HepG2 (cell line): ENCODE measurements at regions not wholly inside any gene's neighbourhood (a gene's known extent, or its start where the extent isn't known, plus 50 kb on each side); places are given as distances from the start of the nearest gene placed in this dataset.

Source experiments
- ATAC-seq: fragments of 200-7000 bp; cut with Tn5 transposase; 3 replicates; pipeline ENCODE4 v1.9.1; 2020; ENCODE audit warnings: mild to moderate bottlenecking, moderate library complexity
- BruUV-seq: library from RNA; stranded (reverse); fragments of 400-500 nt; replicated peaks from 2 replicates; lab custom pipeline; 2021; lab: Mats Ljungman, UMichigan
- CTCF ChIA-PET: fragments of 300-600 bp; formaldehyde crosslinking; extraction: SDS; loops from one replicate; lab custom pipeline; 2021; ENCODE audit warnings: low total read pairs, inconsistent platforms, low intra/inter-chr PET ratio; lab: Yijun Ruan, JAX
- POLR2A ChIA-PET: fragments of 350-600 bp; sonication (Branson Sonifier 250); formaldehyde crosslinking; loops from one replicate; lab custom pipeline; 2020; ENCODE audit warnings: antibody characterized with exemption, inconsistent platforms; lab: Yijun Ruan, JAX
- DNase-seq: peaks from one replicate; pipeline ENCODE4 v3.0.0-alpha.2; 2015; ENCODE audit warnings: low spot score
- FAIRE-seq: peaks from 3 replicates; lab custom pipeline; 2011; peaks lifted over from hg19 to GRCh38; lab: Jason Lieb, UNC
- H2AFZ ChIP-seq: one replicate; pipeline ENCODE4 v1.6.1; 2011; ENCODE audit warnings: low read length, inconsistent platforms
- H3K27ac ChIP-seq: fragments of 300-600 bp; 3 replicates; pipeline ENCODE4 v1.8.0; 2011; ENCODE audit warnings: mixed run types, mild to moderate bottlenecking, mixed read lengths, low read length, inconsistent platforms; ENCODE audit not compliant: insufficient read depth; ENCODE audit errors: extremely low read length
- H3K27me3 ChIP-seq, 2 experiments: fragments of 200-600 bp in 1 of 2; 2 replicates in 1 of 2; 3 replicates in 1 of 2; pipeline versions ENCODE4 v1.6.0 to v1.8.0; 2011; ENCODE audit warnings: low read length in 2 of 2, mild to moderate bottlenecking in 2 of 2, moderate library complexity in 2 of 2, inconsistent platforms in 1 of 2; ENCODE audit not compliant: insufficient read depth in 2 of 2, control insufficient read depth in 1 of 2
- H3K36me3 ChIP-seq, 2 experiments: fragments of 200-600 bp in 1 of 2; replicated peaks in 1 of 2; 2 replicates in 1 of 2; 3 replicates in 1 of 2; pipeline versions ENCODE4 v1.5.1 to v1.8.0; 2011; ENCODE audit warnings: low read length in 2 of 2, inconsistent platforms in 1 of 2; ENCODE audit not compliant: insufficient read depth in 2 of 2, control insufficient read depth in 1 of 2
- H3K4me1 ChIP-seq: 2 replicates; pipeline ENCODE4 v1.5.1; 2012; ENCODE audit warnings: low read length, inconsistent platforms; ENCODE audit not compliant: insufficient read depth
- H3K4me2 ChIP-seq: 2 replicates; pipeline ENCODE4 v1.6.0; 2011; ENCODE audit warnings: low read depth, low read length, inconsistent platforms
- H3K4me3 ChIP-seq, 3 experiments: fragments of 200-600 bp in 1 of 3; sonication (generic), shearing (Covaris generic) in 1 of 3; replicated peaks in 1 of 3; 2 replicates each; pipeline ENCODE4 v1.5.1; 2011 to 2016; ENCODE audit warnings: low read length in 3 of 3, inconsistent platforms in 2 of 3, low read depth in 2 of 3, mild to moderate bottlenecking in 2 of 3, control low read depth in 1 of 3, mixed read lengths in 1 of 3; ENCODE audit not compliant: insufficient read depth in 1 of 3
- H3K79me2 ChIP-seq: one replicate; pipeline ENCODE4 v1.6.1; 2011; ENCODE audit warnings: low read length, inconsistent platforms; ENCODE audit not compliant: insufficient read depth
- H3K9ac ChIP-seq: 2 replicates; pipeline ENCODE4 v1.6.0; 2011; ENCODE audit warnings: mild to moderate bottlenecking, low read depth, low read length, inconsistent platforms; ENCODE audit not compliant: insufficient read depth
- H3K9me3 ChIP-seq: 2 replicates; pipeline ENCODE4 v1.5.1; 2012; ENCODE audit warnings: mild to moderate bottlenecking, low read length
- H4K20me1 ChIP-seq: 2 replicates; pipeline ENCODE4 v1.6.0; 2011; ENCODE audit warnings: inconsistent platforms, mild to moderate bottlenecking, low read length, moderate library complexity; ENCODE audit not compliant: insufficient read depth
- BCL6 ChIP-seq: IDR thresholded peaks from 2 replicates; pipeline ENCODE4 v1.6.1; 2016; ENCODE audit warnings: missing genetic modification reagents, missing compliant biosample characterization
- PITX1 ChIP-seq: sonication (generic); formaldehyde crosslinking; IDR thresholded peaks from 2 replicates; pipeline ENCODE4 v1.5.1; 2020; ENCODE audit warnings: mild to moderate bottlenecking, missing genetic modification reagents
- TEAD3 ChIP-seq: optimal IDR thresholded peaks from 2 replicates; pipeline ENCODE3; 2016; ENCODE audit warnings: borderline replicate concordance
- WGBS: methylation state at CpG from one replicate; pipeline ENCODE4 v1.1.6; 2017; ENCODE audit warnings: low lambda C conversion rate; 5-methylcytosine and 5-hydroxymethylcytosine counted together
- in situ Hi-C: cut with HindIII; loops from 2 replicates; pipeline ENCODE4 v1.10.0; 2017; ENCODE audit warnings: low pct_unique_long_range_greater_than_20kb; ENCODE audit not compliant: extremely low pct_ligation_motif_present
- intact Hi-C: fragments of 100-400 bp; cut with micrococcal nuclease; formaldehyde crosslinking; loops from one replicate; pipeline ENCODE4 v1.10.0; 2022; ENCODE audit not compliant: unreplicated experiment
- TF ChIP-seq, protein P1 (sequence below): sonication (generic); formaldehyde crosslinking; IDR thresholded peaks from 2 replicates; pipeline ENCODE4 v1.4.0; 2020; ENCODE audit warnings: missing genetic modification reagents
- TF ChIP-seq, protein P2 (sequence below): sonication (generic); formaldehyde crosslinking; IDR thresholded peaks from 2 replicates; pipeline ENCODE4 v1.5.1; 2020; ENCODE audit warnings: mild to moderate bottlenecking, missing genetic modification reagents, moderate library complexity

DNA sequence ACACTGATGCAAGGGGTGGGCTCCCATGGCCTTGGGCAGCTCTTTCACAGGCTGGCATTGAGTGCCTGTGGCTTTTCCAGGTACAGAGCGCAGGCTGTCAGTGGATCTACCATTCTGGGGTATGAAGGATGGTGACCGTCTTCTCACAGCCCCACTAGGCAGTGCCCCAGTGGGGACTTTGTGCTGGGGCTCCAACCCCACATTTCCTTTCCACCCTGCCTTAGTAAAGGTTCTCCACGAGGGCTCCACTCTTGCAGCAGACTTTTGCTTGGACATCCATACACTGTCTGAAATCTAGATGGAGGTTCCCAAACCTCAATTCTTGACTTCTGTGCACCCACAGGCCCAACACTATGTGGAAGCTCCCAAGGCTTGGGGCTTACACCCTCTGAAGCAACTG, 107.9 kb upstream of the ECI2 start:
- peaks cover 14% of the 10 kb centered on the region for H3K9me3 ChIP-seq
- H3K79me2 ChIP-seq, result no peaks in the 10 kb centered on the region
- H2AFZ ChIP-seq, result no peak overlapping the region
- no peak overlapping the region for H3K4me3 ChIP-seq
- BruUV-seq, result no TSS peak
- no peak overlapping the region for H3K9ac ChIP-seq
- ATAC-seq (no peak), DNase-seq (no peak), FAIRE-seq (no peak)
- TF ChIP-seq, protein P1, sequence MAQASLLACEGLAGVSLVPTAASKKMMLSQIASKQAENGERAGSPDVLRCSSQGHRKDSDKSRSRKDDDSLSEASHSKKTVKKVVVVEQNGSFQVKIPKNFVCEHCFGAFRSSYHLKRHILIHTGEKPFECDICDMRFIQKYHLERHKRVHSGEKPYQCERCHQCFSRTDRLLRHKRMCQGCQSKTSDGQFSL, result no peak
- WGBS, result 23% methylated on average over 3 of the region's 3 CpGs
- no peaks in the 10 kb centered on the region for H4K20me1 ChIP-seq
- H3K4me1 ChIP-seq, result no peaks in the 10 kb centered on the region
- no peak overlapping the region for H3K27ac ChIP-seq
- ChIA-PET POLR2A (no interaction called here), CTCF (no interaction called here)
- no peak overlapping the region for H3K4me2 ChIP-seq
- H3K27me3 ChIP-seq, result no peaks in the 10 kb centered on the region; a peak in 1 of 5 replicates
- in situ Hi-C loops (no loop called here), intact Hi-C loops (no loop called here)
- no peaks in the 10 kb centered on the region for H3K36me3 ChIP-seq

DNA sequence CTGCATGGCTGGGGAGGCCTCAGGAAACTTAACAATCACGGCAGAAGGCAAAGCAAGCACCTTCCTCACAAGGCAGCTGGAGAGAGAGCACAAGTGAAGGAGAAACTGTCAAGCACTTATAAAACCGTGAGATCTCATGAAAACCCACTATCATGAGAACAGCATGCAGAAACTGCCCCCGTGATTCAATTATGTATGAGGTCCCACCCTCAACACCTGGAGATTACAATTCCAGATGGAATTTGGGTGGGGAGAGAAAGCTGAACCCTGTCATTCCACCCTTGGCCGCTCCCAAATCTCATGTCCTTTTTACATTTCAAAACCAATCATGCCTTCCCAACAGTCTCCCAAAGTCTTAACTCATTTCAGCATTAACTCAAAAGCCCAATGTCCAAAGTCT, 107.2 kb upstream of the ECI2 start:
- H3K79me2 ChIP-seq, result no peaks in the 10 kb centered on the region
- in situ Hi-C loops, result no loop called here
- H3K4me1 ChIP-seq, result no peaks in the 10 kb centered on the region
- H3K9ac ChIP-seq, result no peak overlapping the region
- FAIRE-seq (no peak), ATAC-seq (no peak), DNase-seq (no peak)
- TF ChIP-seq PITX1 (CRISPR knock-in tag) (no peak), TEAD3 (CRISPR knock-in tag) (no peak), BCL6 (CRISPR knock-in tag) (no peak)
- TF ChIP-seq, protein P2, sequence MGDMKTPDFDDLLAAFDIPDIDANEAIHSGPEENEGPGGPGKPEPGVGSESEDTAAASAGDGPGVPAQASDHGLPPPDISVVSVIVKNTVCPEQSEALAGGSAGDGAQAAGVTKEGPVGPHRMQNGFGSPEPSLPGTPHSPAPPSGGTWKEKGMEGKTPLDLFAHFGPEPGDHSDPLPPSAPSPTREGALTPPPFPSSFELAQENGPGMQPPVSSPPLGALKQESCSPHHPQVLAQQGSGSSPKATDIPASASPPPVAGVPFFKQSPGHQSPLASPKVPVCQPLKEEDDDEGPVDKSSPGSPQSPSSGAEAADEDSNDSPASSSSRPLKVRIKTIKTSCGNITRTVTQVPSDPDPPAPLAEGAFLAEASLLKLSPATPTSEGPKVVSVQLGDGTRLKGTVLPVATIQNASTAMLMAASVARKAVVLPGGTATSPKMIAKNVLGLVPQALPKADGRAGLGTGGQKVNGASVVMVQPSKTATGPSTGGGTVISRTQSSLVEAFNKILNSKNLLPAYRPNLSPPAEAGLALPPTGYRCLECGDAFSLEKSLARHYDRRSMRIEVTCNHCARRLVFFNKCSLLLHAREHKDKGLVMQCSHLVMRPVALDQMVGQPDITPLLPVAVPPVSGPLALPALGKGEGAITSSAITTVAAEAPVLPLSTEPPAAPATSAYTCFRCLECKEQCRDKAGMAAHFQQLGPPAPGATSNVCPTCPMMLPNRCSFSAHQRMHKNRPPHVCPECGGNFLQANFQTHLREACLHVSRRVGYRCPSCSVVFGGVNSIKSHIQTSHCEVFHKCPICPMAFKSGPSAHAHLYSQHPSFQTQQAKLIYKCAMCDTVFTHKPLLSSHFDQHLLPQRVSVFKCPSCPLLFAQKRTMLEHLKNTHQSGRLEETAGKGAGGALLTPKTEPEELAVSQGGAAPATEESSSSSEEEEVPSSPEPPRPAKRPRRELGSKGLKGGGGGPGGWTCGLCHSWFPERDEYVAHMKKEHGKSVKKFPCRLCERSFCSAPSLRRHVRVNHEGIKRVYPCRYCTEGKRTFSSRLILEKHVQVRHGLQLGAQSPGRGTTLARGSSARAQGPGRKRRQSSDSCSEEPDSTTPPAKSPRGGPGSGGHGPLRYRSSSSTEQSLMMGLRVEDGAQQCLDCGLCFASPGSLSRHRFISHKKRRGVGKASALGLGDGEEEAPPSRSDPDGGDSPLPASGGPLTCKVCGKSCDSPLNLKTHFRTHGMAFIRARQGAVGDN (CRISPR knock-in tag), result no peak
- POLR2A ChIA-PET, result no interaction called here
- no peak overlapping the region for H3K4me2 ChIP-seq
- H3K4me3 ChIP-seq, result no peak overlapping the region
- no peaks in the 10 kb centered on the region for H4K20me1 ChIP-seq
- H3K9me3 ChIP-seq, result peaks cover 14% of the 10 kb centered on the region
- CTCF ChIA-PET, result no interaction called here
- no peaks in the 10 kb centered on the region for H3K36me3 ChIP-seq
- H2AFZ ChIP-seq, result no peak overlapping the region
- no peak overlapping the region for H3K27ac ChIP-seq
- intact Hi-C loops, result no loop called here
- WGBS, result 0% methylated on average over 4 of the region's 4 CpGs
- H3K27me3 ChIP-seq, result no peaks in the 10 kb centered on the region; a peak in 1 of 5 replicates
- no TSS peak for BruUV-seq
